ENCODE measurements at regions not wholly inside any gene's neighbourhood (a gene's known extent, or its start where the extent isn't known, plus 50 kb on each side); places are given as distances from the start of the nearest gene placed in this dataset. TPM values are rescaled to one million over a fixed set of nuclear protein-coding genes. Genes with fewer than 3 reads are reported as not detected.

DNA sequence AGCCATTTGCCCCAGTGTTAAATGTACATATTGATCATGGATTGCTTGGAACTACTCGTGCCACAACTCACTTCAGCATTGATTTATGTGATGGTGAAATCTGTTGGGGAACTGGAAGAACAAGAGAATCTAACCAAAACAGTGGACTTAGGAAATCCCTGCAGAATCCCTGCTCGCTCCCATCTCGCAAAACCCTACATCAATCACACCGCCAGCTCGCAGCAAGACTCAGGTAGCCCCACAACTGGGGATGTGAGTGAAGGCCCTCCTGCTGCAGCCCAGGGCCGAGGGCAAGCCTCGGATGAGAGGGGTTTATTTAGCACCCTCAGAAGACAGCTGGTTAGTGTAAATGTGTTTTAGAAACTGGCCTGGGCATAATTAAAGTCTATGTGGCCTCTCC is 171.6 kb downstream of the ANAPC1 start:
- CTCF ChIA-PET: interaction anchor here (0.5 kb wide), 1 partner anchor 958 kb away, joined by 4 read pairs; no protein-coding TSS in a partner anchor
- H3K27ac Mint-ChIP-seq: no peak overlapping the region
- intact Hi-C loops (cut with micrococcal nuclease): no loop called here

DNA sequence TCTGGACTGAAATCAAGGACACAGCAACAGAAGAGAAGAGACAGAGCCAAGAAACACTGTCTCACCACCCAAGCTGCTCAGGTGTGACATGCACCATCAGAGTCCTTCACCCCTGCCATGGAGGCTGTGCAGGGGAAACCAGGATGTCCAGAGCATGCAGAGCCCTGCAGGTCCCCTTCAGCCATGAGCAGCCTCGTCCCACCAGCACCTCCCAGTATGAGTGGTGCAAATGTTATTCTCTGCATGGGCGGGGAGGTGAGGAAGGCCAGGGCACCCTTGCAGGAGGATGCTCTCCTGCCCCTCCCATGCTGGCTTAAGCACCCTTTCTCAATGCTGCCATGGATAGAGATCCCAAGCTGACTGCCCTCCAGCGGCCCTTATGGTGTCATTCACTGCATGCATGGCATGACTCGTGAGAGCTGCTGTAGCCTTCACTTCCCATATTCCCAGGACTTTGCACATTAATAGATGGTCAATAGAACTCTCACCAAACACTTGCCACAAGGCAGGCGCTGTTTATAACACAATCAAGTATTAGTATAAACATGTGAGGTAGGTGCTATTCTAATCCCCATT is 171.0 kb downstream of the ANAPC1 start:
- CTCF ChIA-PET: interaction anchor here (0.5 kb wide), 1 partner anchor 959 kb away, joined by 4 read pairs; no protein-coding TSS in a partner anchor
- no peak overlapping the region for H3K4me3 Mint-ChIP-seq
- peaks cover 5% of the 10 kb centered on the region for H3K4me1 Mint-ChIP-seq (ENCODE audit: low read depth)
- peaks cover 4% of the 10 kb centered on the region for H3K27me3 Mint-ChIP-seq (ENCODE audit: low read depth)
- no peak overlapping the region for H3K27ac Mint-ChIP-seq
- DNase-seq: no peak
- intact Hi-C loops (cut with micrococcal nuclease): no loop called here
- H3K36me3 Mint-ChIP-seq (ENCODE audit: low read depth): no peaks in the 10 kb centered on the region
- no peaks in the 10 kb centered on the region for H3K9me3 Mint-ChIP-seq

More for the DNA sequence above, 171.6 kb downstream of the ANAPC1 start:
- H3K4me1 Mint-ChIP-seq (ENCODE audit: low read depth): peaks cover 5% of the 10 kb centered on the region
- no peaks in the 10 kb centered on the region for H3K36me3 Mint-ChIP-seq (ENCODE audit: low read depth)
- no peak overlapping the region for H3K4me3 Mint-ChIP-seq
- no peaks in the 10 kb centered on the region for H3K9me3 Mint-ChIP-seq
- DNase-seq: no peak
- peaks cover 6% of the 10 kb centered on the region for H3K27me3 Mint-ChIP-seq (ENCODE audit: low read depth)

DNA sequence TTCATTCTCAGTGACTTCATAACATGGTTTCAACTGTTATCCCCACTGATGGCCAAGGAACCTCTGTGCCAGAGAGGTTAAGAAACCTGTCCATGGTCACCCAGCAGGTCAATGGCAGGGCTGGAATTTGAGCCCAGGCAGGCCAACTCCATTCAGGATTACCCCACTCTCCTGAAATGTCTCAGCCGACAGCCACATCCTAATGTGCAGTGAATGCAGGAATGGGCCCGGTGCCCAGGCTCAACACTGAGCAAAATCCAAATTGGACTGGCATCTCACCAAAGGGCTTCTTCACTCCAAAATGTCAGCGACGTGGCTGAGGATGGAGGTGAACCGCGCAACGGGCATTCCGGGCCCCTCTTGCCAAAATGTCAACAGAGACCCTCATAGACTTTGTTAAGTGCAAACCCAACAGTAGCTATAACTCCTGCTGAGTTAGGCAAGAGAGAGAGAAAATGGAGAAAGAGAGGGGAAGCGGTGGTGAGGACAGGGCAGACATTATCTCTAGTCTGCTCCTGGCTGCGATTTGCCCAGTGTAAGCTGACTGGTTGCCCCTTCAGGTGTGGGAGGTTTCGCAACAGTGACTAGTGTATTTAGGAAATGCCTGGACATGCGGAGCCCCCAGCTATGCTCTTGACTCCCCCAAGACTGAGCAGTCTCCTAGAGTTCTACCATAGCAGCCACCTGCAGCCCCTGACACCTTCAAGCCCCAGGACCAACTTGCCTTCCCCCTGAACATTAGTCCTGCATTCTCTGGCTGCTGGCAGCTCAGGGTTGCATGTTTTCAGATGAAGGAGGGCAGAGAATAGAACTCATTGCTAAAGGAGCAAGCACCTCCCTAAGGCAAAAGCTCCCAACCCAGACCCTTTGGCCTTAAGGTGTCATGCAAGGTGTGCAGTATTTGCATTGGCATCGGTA is 167.7 kb downstream of the ANAPC1 start:
- no peak overlapping the region for H3K4me3 Mint-ChIP-seq
- no peak overlapping the region for H3K27ac Mint-ChIP-seq
- DNase-seq: no peak
- no peaks in the 10 kb centered on the region for H3K4me1 Mint-ChIP-seq (ENCODE audit: low read depth)
- no peaks in the 10 kb centered on the region for H3K9me3 Mint-ChIP-seq
- no peaks in the 10 kb centered on the region for H3K36me3 Mint-ChIP-seq (ENCODE audit: low read depth)
- peaks cover 4% of the 10 kb centered on the region for H3K27me3 Mint-ChIP-seq (ENCODE audit: low read depth)
- intact Hi-C loops (cut with micrococcal nuclease): no loop called here
- CTCF ChIA-PET: no interaction called here

DNA sequence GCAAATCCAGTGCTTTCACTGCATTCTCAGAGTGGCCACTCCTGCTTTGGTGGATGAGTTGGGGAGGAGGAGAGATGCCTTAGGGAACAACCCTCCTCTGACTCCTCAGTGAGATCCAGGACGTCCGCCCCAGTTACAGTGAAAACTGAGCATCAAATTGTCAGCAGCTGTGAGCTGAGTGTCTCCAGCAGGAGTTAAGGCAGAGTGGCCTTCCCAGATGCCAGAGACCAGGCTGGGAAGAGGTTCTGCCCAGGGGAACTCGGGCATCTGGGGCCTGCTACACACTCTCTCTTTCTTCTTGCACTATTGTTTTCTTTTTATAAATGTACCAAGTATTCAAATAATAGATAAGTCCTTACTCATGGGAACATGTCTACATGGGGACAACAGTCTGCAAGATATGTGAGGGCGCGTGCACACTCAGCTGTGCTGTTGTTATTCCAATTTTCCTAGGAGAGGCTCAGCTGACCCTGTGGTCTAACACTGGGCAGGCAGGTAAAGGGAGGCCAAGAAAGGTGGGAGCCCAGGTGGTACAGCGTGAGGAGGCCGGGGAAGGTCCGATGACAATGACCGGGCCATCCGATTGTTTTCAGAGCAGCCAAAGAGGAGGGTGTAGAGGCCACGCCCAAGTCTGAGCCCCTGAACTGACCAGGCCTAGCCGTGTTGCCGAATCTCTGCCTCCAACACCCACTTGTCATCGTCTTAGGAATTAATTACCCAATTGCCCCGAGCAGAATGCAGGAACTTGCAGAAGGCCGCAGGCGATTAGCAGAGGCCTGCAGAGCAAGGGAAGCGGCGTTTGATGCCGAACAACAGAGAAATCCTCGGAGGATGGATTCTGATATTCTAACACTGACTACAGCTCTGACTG is 166.9 kb downstream of the ANAPC1 start:
- no peaks in the 10 kb centered on the region for H3K9me3 Mint-ChIP-seq
- CTCF ChIA-PET: no interaction called here
- H3K27me3 Mint-ChIP-seq (ENCODE audit: low read depth): no peaks in the 10 kb centered on the region
- no peak for DNase-seq
- H3K27ac Mint-ChIP-seq: no peak overlapping the region
- H3K4me1 Mint-ChIP-seq (ENCODE audit: low read depth): no peaks in the 10 kb centered on the region
- intact Hi-C loops (cut with micrococcal nuclease): no loop called here
- H3K36me3 Mint-ChIP-seq (ENCODE audit: low read depth): no peaks in the 10 kb centered on the region
- no peak overlapping the region for H3K4me3 Mint-ChIP-seq

Small RNAs in the stretch of these regions (microRNA-seq; reads per million reads assigned to microRNA genes)
- gene MIR4435-2 (ENCODE audit: borderline microRNAs expressed, borderline replicate concordance): not detected
